Neural progenitor cell (in vitro differentiated cells): ENCODE measurements at regions not wholly inside any gene's neighbourhood (a gene's known extent, or its start where the extent isn't known, plus 50 kb on each side); places are given as distances from the start of the nearest gene placed in this dataset.

Source experiments
- DNase-seq: peaks from one replicate; pipeline ENCODE4 v3.0.0-alpha.2; 2016; ENCODE audit warnings: low spot score
- H2AFZ ChIP-seq: fragments of 200-600 bp; sonication (generic); replicated peaks from 2 replicates; pipeline ENCODE4 v1.6.1; 2016; ENCODE audit warnings: antibody characterized with exemption
- H3F3A ChIP-seq: fragments of 200-600 bp; sonication (generic); 2 replicates; pipeline ENCODE4 v1.6.1; 2016; ENCODE audit warnings: antibody characterized with exemption, low read depth
- H3K27ac ChIP-seq: fragments of 200-600 bp; sonication (generic); 2 replicates; pipeline ENCODE4 v1.5.1; 2016; ENCODE audit warnings: mild to moderate bottlenecking
- H3K27me3 ChIP-seq: fragments of 200-600 bp; sonication (generic); 2 replicates; pipeline ENCODE4 v1.6.1; 2016; ENCODE audit warnings: mild to moderate bottlenecking, moderate library complexity
- H3K36me3 ChIP-seq: fragments of 200-600 bp; sonication (generic); 2 replicates; pipeline ENCODE4 v1.5.1; 2016
- H3K4me1 ChIP-seq: fragments of 200-600 bp; sonication (generic); 2 replicates; pipeline ENCODE4 v1.6.1; 2016; ENCODE audit warnings: mixed run types
- H3K4me2 ChIP-seq: fragments of 200-600 bp; sonication (generic); 2 replicates; pipeline ENCODE4 v1.6.1; 2016
- H3K4me3 ChIP-seq: fragments of 200-600 bp; sonication (generic); 2 replicates; pipeline ENCODE4 v1.5.1; 2016
- H3K79me2 ChIP-seq: fragments of 200-600 bp; sonication (generic); 2 replicates; pipeline ENCODE4 v1.6.1; 2016; ENCODE audit warnings: low read depth
- H3K9ac ChIP-seq: fragments of 200-600 bp; sonication (generic); 2 replicates; pipeline ENCODE4 v1.6.1; 2016
- H3K9me3 ChIP-seq: fragments of 200-600 bp; sonication (generic); 2 replicates; pipeline ENCODE4 v1.5.1; 2016; ENCODE audit warnings: low read depth
- H4K20me1 ChIP-seq: fragments of 200-600 bp; sonication (generic); 2 replicates; pipeline ENCODE4 v1.6.1; 2016; ENCODE audit warnings: low read depth
- H3K27ac Mint-ChIP-seq: 3 replicates; pipeline ENCODE4 v1.8.0; 2021; ENCODE audit warnings: mixed read lengths
- H3K27me3 Mint-ChIP-seq: 2 replicates; pipeline ENCODE4 v1.8.0; 2022; ENCODE audit warnings: low read depth, mild to moderate bottlenecking, inconsistent platforms, moderate library complexity, mixed read lengths; ENCODE audit not compliant: insufficient read depth
- H3K36me3 Mint-ChIP-seq: 3 replicates; pipeline ENCODE4 v1.8.0; 2021; ENCODE audit warnings: mixed read lengths
- H3K4me1 Mint-ChIP-seq: 3 replicates; pipeline ENCODE4 v1.8.0; 2021; ENCODE audit warnings: mixed read lengths
- H3K4me3 Mint-ChIP-seq: 3 replicates; pipeline ENCODE4 v1.8.0; 2021; ENCODE audit warnings: mild to moderate bottlenecking, moderate library complexity, mixed read lengths
- H3K9me3 Mint-ChIP-seq: 3 replicates; pipeline ENCODE4 v1.8.0; 2020; ENCODE audit warnings: mixed read lengths
- CTCF ChIP-seq: fragments of 200-600 bp; sonication (generic); IDR thresholded peaks from 2 replicates; pipeline ENCODE4 v1.5.1; 2017; ENCODE audit warnings: antibody characterized with exemption, mild to moderate bottlenecking
- EZH2 ChIP-seq: fragments of 200-600 bp; sonication (generic); IDR thresholded peaks from 2 replicates; pipeline ENCODE4 v1.6.1; 2017; ENCODE audit warnings: antibody characterized with exemption, mild to moderate bottlenecking, moderate library complexity
- EZH2phosphoT487 ChIP-seq: fragments of 200-600 bp; sonication (generic); IDR thresholded peaks from 2 replicates; pipeline ENCODE4 v1.6.1; 2017; ENCODE audit warnings: antibody characterized with exemption

- H3K79me2 ChIP-seq = no peaks in the 10 kb centered on the region
- no peaks in the 10 kb centered on the region for H4K20me1 ChIP-seq
- no peak overlapping the region for H3K4me3 ChIP-seq
- H2AFZ ChIP-seq = no peak overlapping the region
- H3K4me2 ChIP-seq = no peak overlapping the region
- H3K27ac ChIP-seq = no peak overlapping the region
- Mint-ChIP-seq H3K4me3 (no peak overlapping the region), H3K36me3 (no peaks in the 10 kb centered on the region), H3K9me3 (no peaks in the 10 kb centered on the region), H3K27ac (no peak overlapping the region), H3K4me1 (no peaks in the 10 kb centered on the region), H3K27me3 (no peaks in the 10 kb centered on the region)
- H3F3A ChIP-seq = no peaks in the 10 kb centered on the region
- H3K9ac ChIP-seq = no peak overlapping the region
- H3K4me1 ChIP-seq = no peaks in the 10 kb centered on the region
- DNase-seq = no peak
- H3K27me3 ChIP-seq = no peaks in the 10 kb centered on the region
- no peak for TF ChIP-seq CTCF
- no peak for TF ChIP-seq EZH2phosphoT487
- TF ChIP-seq EZH2 = no peak
- H3K9me3 ChIP-seq = no peaks in the 10 kb centered on the region
- no peaks in the 10 kb centered on the region for H3K36me3 ChIP-seq
Measured at GRCh38 chr21:25191141-25191540, 416.1 kb downstream of the MRPL39 start.

DNA sequence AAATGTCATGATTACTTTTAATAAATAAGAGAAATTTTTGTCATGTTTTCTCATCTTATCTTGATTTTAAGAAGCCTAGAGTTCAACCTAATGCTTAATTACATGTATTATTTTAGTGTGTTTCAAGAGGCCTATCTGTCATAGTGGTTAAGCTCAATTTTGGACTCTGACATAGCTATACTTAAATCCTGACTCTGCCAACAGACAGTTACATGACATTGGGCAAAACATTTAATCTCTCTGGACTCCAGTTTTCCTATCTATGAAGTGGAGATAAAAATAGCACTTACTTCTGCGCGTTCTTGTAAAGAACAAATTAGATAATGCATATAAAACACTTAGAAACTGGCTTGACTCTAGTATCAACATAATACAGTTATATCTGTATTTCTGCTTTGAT is 417.8 kb downstream of the MRPL39 start:
- Histone ChIP-seq H3K27ac (no peak overlapping the region), H3K4me3 (no peak overlapping the region), H3K9me3 (no peaks in the 10 kb centered on the region), H3K36me3 (no peaks in the 10 kb centered on the region), H3K27me3 (no peaks in the 10 kb centered on the region), H3K4me2 (no peak overlapping the region), H3K79me2 (no peaks in the 10 kb centered on the region), H2AFZ (no peak overlapping the region), H3K4me1 (no peaks in the 10 kb centered on the region), H3K9ac (no peak overlapping the region), H3F3A (no peaks in the 10 kb centered on the region), H4K20me1 (no peaks in the 10 kb centered on the region)
- DNase-seq = no peak
- TF ChIP-seq EZH2phosphoT487 = no peak
- TF ChIP-seq EZH2 = no peak
- TF ChIP-seq CTCF = no peak
- Mint-ChIP-seq H3K27me3 (no peaks in the 10 kb centered on the region), H3K9me3 (no peaks in the 10 kb centered on the region), H3K27ac (no peak overlapping the region), H3K36me3 (no peaks in the 10 kb centered on the region), H3K4me1 (no peaks in the 10 kb centered on the region), H3K4me3 (no peak overlapping the region)

GRCh38 chr21:25188677-25189079 is 418.6 kb downstream of the MRPL39 start:
- Mint-ChIP-seq H3K4me3 (no peak overlapping the region), H3K9me3 (no peaks in the 10 kb centered on the region), H3K4me1 (no peaks in the 10 kb centered on the region), H3K36me3 (no peaks in the 10 kb centered on the region), H3K27ac (no peak overlapping the region), H3K27me3 (peaks cover 1% of the 10 kb centered on the region)
- H3K9ac ChIP-seq = no peak overlapping the region
- DNase-seq = no peak
- no peaks in the 10 kb centered on the region for H3K9me3 ChIP-seq
- no peaks in the 10 kb centered on the region for H3K27me3 ChIP-seq
- no peak overlapping the region for H3K4me3 ChIP-seq
- no peak overlapping the region for H3K27ac ChIP-seq
- H2AFZ ChIP-seq = no peak overlapping the region
- H4K20me1 ChIP-seq = no peaks in the 10 kb centered on the region
- H3F3A ChIP-seq = no peaks in the 10 kb centered on the region
- TF ChIP-seq EZH2 (no peak), EZH2phosphoT487 (no peak), CTCF (no peak)
- H3K4me2 ChIP-seq = no peak overlapping the region
- no peaks in the 10 kb centered on the region for H3K4me1 ChIP-seq
- H3K36me3 ChIP-seq = no peaks in the 10 kb centered on the region
- no peaks in the 10 kb centered on the region for H3K79me2 ChIP-seq

GRCh38 chr21:25186273-25186672 is 421.0 kb downstream of the MRPL39 start:
- Histone ChIP-seq H3K36me3 (no peaks in the 10 kb centered on the region), H2AFZ (no peak overlapping the region), H3K79me2 (no peaks in the 10 kb centered on the region), H3K9me3 (no peaks in the 10 kb centered on the region), H4K20me1 (no peaks in the 10 kb centered on the region), H3K9ac (no peak overlapping the region), H3K4me2 (no peak overlapping the region), H3K4me1 (no peaks in the 10 kb centered on the region), H3K4me3 (no peak overlapping the region), H3K27me3 (no peaks in the 10 kb centered on the region), H3F3A (no peaks in the 10 kb centered on the region), H3K27ac (no peak overlapping the region)
- Mint-ChIP-seq H3K27me3 (peaks cover 2% of the 10 kb centered on the region), H3K36me3 (no peaks in the 10 kb centered on the region), H3K4me3 (no peak overlapping the region), H3K27ac (no peak overlapping the region), H3K9me3 (no peaks in the 10 kb centered on the region), H3K4me1 (no peaks in the 10 kb centered on the region)
- DNase-seq = no peak
- no peak for TF ChIP-seq CTCF
- no peak for TF ChIP-seq EZH2phosphoT487
- TF ChIP-seq EZH2 = no peak
